ENCODE measurements at regions not wholly inside any gene's neighbourhood (a gene's known extent, or its start where the extent isn't known, plus 50 kb on each side); places are given as distances from the start of the nearest gene placed in this dataset.
A peak's percentile ranks its signal among the peaks of the same experiment; 100 is the strongest.

DNA sequence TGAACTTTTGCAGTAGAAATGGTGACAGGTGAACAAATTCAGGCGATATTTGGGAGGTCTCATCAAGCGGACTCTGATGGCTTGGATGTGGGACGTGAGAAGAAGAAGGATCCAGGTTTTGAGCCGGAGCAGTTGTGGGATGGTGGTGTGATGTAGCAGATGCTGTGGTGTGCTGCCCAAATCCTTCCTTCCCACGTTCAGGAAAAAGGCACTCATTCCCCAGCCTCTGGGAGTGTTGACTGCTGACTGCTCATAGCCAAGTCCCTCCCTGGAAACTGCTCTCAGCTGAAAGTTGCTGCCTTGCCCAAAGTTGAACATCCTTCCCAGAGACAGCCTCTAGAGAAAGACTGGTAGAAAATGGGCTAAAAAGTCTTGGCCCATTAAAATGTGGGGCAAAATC, 890.3 kb upstream of the ACVR2A start:
- DNase-seq, result no peak

DNA sequence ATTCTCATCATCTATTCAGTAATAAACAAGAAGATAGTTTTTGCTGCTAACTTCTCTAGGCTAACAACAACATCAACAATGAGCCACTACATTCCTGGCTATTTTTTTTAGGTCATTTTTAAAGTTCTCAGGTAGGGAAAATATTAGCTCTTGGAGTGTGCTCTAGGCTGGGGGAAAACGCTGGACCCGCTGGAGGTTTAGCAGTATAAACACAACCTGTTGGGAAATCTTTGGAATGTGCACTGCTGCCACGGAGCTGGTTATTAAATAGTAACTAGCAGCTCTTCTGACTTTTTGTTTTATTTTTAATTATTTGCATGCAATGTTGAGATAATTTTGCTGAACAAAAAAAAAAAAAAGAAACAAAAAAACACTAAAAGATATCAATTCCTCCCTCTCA, 892.1 kb upstream of the ACVR2A start:
- DNase-seq, result no peak

DNA sequence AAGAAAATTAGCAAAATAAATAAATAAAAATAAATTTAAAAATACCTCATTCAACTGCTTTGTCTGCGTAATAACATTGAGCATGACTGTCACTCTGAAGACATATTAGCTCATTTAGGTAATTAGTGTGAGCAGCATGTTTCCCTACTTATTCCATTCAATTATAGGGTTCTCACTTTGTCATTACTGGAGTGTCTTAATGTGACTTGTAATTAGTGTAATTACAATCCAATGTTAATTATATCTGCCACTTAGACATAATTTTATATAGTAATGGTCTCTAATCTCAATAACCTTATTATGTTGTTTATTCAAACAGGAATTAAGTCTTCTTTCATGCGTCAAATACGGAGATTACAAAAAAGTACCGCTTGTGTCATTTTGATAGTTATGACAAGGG, 893.9 kb upstream of the ACVR2A start:
- no peak for DNase-seq

GRCh38 chr2:146950361-146950760, 894.5 kb upstream of the ACVR2A start:
- DNase-seq, result no peak

- no peak for DNase-seq
Observed at GRCh38 chr2:146949400-146949799, 895.4 kb upstream of the ACVR2A start.

DNA sequence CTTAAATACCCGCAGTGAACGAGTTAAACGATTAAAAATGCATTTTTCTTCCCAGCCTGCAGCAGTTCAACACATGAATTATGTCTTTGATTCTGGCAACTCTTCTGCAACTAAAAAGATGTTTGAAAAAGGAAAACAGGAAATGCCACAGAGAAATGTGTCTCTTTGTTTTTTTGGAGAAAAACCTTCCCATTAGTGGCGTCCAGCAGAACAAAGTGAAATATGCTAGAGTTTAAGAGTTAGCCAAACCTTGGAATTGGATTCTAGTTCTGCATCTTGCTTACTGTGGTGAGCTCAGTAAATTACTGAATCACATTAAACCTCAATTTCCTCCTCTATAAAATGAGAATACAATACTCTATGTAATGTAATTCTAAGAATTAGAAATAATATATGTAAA, 900.2 kb upstream of the ACVR2A start:
- peak; percentile 6 for DNase-seq

DNA sequence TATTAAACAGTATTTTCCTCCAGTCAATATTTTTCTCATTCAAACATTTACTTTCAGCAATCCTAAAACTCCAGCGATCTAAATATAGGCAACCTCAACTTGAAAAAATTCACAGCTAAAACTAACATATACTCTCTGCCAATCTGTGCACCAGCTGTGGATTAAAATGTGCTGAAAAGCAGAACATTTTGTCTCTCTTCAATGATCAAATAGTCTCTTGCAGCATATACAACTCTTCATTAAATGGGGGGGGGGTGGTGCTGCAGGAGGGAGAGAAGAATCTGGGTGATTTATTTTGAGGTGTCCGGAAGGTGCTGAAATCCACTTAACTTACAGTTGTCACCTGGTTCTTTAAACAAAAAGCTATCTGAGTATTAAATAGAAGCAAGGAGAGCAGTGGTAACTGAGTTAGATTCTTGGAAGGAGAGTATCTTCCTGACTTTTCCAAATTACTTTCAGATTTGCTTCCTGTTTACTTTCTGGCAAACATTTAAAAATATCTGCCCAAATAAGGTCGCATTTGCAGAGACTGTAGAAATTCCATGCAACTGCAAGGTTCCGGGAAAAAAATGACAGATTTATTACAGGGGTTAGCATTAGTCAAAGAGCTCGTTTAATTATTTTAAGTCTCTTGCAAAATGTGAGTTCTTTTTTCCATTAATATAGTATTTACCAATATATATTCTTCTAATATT, 904.7 kb upstream of the ACVR2A start:
- peak; percentile 77 for DNase-seq

DNA sequence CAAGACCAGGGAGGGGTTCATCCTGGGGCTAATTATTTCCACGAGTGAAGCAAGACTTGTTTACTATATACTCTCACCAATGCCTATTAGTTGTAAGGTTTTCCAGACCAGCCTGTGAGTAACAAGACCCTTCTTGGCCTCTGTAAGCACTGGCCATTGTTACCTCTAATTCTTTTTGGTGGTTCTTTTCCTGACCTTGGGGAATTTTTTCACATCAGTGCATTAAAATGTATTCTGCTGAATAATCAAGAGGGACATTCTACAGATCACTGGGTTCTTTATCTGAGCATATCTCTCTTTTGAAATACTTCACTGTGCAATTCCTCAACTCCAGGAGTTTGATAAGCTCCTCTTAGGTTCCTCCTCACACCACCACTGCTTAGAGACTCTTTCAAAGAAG, 909.9 kb upstream of the ACVR2A start:
- DNase-seq, result no peak

GRCh38 chr2:146931109-146931508, 913.7 kb upstream of the ACVR2A start:
- DNase-seq, result no peak

- DNase-seq, result peak; percentile 28
Observed at GRCh38 chr2:146927080-146927711, 917.6 kb upstream of the ACVR2A start.

GRCh38 chr2:146918280-146918679, 926.5 kb upstream of the ACVR2A start:
- DNase-seq, result no peak

GRCh38 chr2:146917431-146918042, 927.3 kb upstream of the ACVR2A start:
- no peak for DNase-seq

DNA sequence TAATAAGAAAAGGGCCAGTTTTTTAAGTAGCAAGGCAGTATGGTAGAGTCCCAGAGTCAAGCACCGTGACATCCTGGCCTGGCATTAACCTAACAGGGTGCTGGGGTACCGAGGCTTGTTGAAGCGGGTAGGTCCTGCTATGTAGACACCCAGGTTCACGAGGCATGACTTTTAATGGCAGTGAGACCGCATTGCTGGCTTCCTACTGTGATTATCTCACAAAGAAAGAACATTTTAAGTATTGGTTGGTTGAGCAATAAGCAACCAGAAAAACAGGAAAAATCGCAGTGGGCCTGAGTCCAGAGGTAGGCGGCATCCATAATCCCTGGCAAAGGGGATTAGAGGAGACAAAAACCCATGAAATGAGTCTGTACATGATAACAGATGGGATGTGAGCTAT, 927.9 kb upstream of the ACVR2A start:
- no peak for DNase-seq

DNA sequence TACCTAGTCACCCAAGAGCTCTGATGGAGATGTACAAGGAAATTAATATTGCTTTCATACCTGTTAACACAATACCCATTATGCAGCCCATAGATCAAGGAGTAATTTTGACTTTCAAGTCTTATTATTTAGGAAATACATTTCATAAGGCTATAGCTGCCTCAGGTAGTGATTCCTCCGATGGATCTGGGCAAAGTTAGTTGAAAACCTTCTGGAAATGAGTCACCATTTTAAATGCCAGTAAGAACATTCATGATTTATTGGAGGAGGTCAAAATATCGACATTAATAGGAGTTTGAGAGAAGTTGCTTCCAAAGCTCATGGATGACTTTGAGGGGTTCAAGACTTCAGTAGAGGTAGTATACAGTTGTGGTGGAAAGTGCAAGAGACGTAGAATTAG, 931.4 kb upstream of the ACVR2A start:
- no peak for DNase-seq

GRCh38 chr2:146912536-146912935, 932.3 kb upstream of the ACVR2A start:
- DNase-seq, result no peak

- DNase-seq, result no peak
Observed at GRCh38 chr2:146908776-146909175, 936.1 kb upstream of the ACVR2A start.

GRCh38 chr2:146898083-146898482, 946.7 kb upstream of the ACVR2A start:
- DNase-seq, result no peak

- DNase-seq, result no peak
Observed at GRCh38 chr2:146894514-146894913, 950.3 kb upstream of the ACVR2A start.

GRCh38 chr2:146893500-146894041, 951.3 kb upstream of the ACVR2A start:
- no peak for DNase-seq

DNA sequence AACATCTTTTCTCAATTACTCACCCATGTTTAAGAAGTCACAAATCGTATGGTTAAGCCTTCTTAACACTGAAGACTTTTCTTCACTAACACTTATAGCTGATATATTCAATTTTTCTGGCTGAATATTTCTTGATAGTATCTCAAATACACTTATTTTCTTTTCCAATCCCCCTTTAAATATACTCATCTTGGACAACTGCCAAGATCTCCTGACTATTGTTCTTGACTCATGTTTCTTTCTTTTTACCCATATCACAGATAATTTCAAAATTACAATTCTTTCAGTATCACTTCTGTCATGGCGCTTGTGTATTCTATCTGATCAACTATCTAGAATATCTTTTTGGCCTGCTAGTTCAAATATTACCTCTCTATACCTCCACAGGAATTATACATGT, 954.3 kb upstream of the ACVR2A start:
- no peak for DNase-seq

DNA sequence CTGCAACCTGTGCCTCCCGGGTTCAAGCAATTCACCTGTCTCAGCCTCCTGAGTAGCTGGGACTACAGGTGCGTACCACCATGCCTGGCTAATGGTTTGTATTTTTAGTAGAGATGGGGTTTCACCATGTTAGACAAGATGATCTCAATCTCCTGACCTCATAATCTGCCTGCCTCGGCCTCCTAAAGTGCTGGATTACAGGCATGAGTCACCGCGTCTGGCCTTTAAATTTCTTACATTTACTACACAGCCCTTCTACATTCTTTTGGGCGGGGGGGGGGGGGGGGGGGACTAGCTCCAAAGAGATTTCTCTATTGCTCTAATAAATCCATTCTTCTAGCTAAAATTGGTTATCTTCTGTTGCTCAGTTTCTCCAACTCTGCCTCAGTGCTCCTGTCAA, 964.9 kb upstream of the ACVR2A start:
- no peak for DNase-seq

DNA sequence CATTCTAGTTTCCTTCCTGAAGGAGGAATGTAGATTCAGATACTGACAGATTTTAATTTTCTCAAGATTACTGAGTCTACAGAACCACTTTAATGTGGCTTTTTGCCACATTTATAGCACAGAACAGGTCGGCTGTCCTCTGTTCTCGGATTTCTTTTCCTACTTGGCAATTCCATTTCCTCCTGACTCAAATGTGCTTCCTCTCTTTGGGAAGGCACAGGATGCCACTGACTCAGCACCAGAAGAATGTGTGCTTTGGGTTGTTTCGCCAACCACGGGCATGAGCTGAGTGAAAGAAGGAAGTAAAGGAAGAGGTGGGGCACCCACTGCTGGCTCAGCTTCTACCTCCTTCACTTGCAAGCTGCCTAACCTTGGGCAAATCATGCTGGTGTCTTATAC, 970.6 kb upstream of the ACVR2A start:
- DNase-seq, result no peak

GRCh38 chr2:146873646-146874259, 971.1 kb upstream of the ACVR2A start:
- DNase-seq, result no peak

All from skin of body (tissue), 1 donor.